ENCODE measurements at regions not wholly inside any gene's neighbourhood (a gene's known extent, or its start where the extent isn't known, plus 50 kb on each side); places are given as distances from the start of the nearest gene placed in this dataset.

- Histone ChIP-seq H2AFZ (ENCODE audit: low read length) (no peak overlapping the region), H3K27ac (ENCODE audit: extremely low read length, insufficient read depth, low read length) (no peak overlapping the region), H3K27me3 (ENCODE audit: control insufficient read depth in 1 of 2, insufficient read depth in 2 of 2, low read length in 2 of 2) (no peaks in the 10 kb centered on the region), H3K36me3 (replicated peaks in 1 of 2; ENCODE audit: control insufficient read depth in 1 of 2, insufficient read depth in 2 of 2, low read length in 2 of 2) (no peaks in the 10 kb centered on the region), H3K4me1 (ENCODE audit: insufficient read depth, low read length) (no peaks in the 10 kb centered on the region), H3K4me3 (replicated peaks in 1 of 3; ENCODE audit: insufficient read depth in 1 of 3, low read depth in 2 of 3, low read length in 3 of 3) (no peak overlapping the region), H3K9ac (ENCODE audit: insufficient read depth, low read depth, low read length) (no peak overlapping the region), H3K79me2 (ENCODE audit: insufficient read depth, low read length) (no peaks in the 10 kb centered on the region), H4K20me1 (ENCODE audit: insufficient read depth, low read length) (no peaks in the 10 kb centered on the region), H3K4me2 (ENCODE audit: low read depth, low read length) (no peak overlapping the region), H3K9me3 (ENCODE audit: low read length) (no peaks in the 10 kb centered on the region)
- in situ Hi-C loops (cut with HindIII; ENCODE audit: extremely low pct_ligation_motif_present, low pct_unique_long_range_greater_than_20kb), result no loop called here
- BruUV-seq (replicated peaks), result no TSS peak
- ATAC-seq (no peak), FAIRE-seq (no peak), DNase-seq (ENCODE audit: low spot score) (no peak)
- intact Hi-C loops (cut with micrococcal nuclease; ENCODE audit: unreplicated experiment), result no loop called here
- ChIA-PET CTCF (ENCODE audit: low intra/inter-chr PET ratio, low total read pairs) (no interaction called here), POLR2A (no interaction called here)
- TF ChIP-seq HNF1B (CRISPR knock-in tag; IDR thresholded peaks at IDR 0.05) (no peak), ZNF382 (CRISPR knock-in tag; IDR thresholded peaks at IDR 0.05; ENCODE audit: borderline replicate concordance) (no peak), MTA1 (CRISPR knock-in tag; IDR thresholded peaks at IDR 0.05; ENCODE audit: borderline replicate concordance) (no peak)
- WGBS (ENCODE audit: low lambda C conversion rate), result 25% methylated on average over 4 of the region's 4 CpGs
Measured at GRCh38 chr18:29083545-29083944, 906.6 kb upstream of the CDH2 start.

DNA sequence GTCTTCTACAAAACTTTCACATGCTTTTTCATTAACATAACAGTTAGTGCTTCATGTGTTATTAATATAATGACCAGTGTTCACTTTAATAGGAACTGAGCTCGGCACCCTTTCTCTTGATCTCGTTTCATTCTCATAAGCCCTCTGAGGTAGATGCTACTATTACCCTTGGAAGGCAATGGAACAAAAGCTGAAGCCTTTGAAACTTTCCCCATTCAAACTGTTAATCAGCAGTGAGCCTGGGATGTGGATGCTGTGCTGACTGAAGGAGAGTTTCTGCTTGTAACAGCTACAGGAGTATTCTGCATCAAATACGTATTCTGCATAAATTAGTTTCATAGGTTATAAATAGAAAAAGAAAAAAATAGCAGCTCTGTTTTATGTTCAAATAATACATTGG, 904.0 kb upstream of the CDH2 start:
- Histone ChIP-seq H3K4me3 (replicated peaks in 1 of 3; ENCODE audit: insufficient read depth in 1 of 3, low read depth in 2 of 3, low read length in 3 of 3) (no peak overlapping the region), H3K27me3 (ENCODE audit: control insufficient read depth in 1 of 2, insufficient read depth in 2 of 2, low read length in 2 of 2) (no peaks in the 10 kb centered on the region), H3K27ac (ENCODE audit: extremely low read length, insufficient read depth, low read length) (no peak overlapping the region), H2AFZ (ENCODE audit: low read length) (no peak overlapping the region), H3K9me3 (ENCODE audit: low read length) (no peaks in the 10 kb centered on the region), H3K79me2 (ENCODE audit: insufficient read depth, low read length) (no peaks in the 10 kb centered on the region), H3K4me2 (ENCODE audit: low read depth, low read length) (no peak overlapping the region), H3K36me3 (replicated peaks in 1 of 2; ENCODE audit: control insufficient read depth in 1 of 2, insufficient read depth in 2 of 2, low read length in 2 of 2) (no peaks in the 10 kb centered on the region), H3K4me1 (ENCODE audit: insufficient read depth, low read length) (no peaks in the 10 kb centered on the region), H4K20me1 (ENCODE audit: insufficient read depth, low read length) (no peaks in the 10 kb centered on the region), H3K9ac (ENCODE audit: insufficient read depth, low read depth, low read length) (no peak overlapping the region)
- no peak for ATAC-seq
- BruUV-seq (replicated peaks), result no TSS peak
- no peak for DNase-seq (ENCODE audit: low spot score)
- 0% methylated on average over 3 of the region's 3 CpGs for WGBS (ENCODE audit: low lambda C conversion rate)
- in situ Hi-C loops (cut with HindIII; ENCODE audit: extremely low pct_ligation_motif_present, low pct_unique_long_range_greater_than_20kb) (no loop called here), intact Hi-C loops (cut with micrococcal nuclease; ENCODE audit: unreplicated experiment) (no loop called here)
- POLR2A ChIA-PET, result no interaction called here
- CTCF ChIA-PET (ENCODE audit: low intra/inter-chr PET ratio, low total read pairs), result no interaction called here
- TF ChIP-seq SMARCC2 (IDR thresholded peaks at IDR 0.05), result no peak
- TF ChIP-seq ZFP82 (CRISPR knock-in tag; IDR thresholded peaks at IDR 0.05; ENCODE audit: borderline replicate concordance), result no peak
- TF ChIP-seq KMT2B (CRISPR knock-in tag; IDR thresholded peaks at IDR 0.05), result no peak
- TF ChIP-seq, protein P1, sequence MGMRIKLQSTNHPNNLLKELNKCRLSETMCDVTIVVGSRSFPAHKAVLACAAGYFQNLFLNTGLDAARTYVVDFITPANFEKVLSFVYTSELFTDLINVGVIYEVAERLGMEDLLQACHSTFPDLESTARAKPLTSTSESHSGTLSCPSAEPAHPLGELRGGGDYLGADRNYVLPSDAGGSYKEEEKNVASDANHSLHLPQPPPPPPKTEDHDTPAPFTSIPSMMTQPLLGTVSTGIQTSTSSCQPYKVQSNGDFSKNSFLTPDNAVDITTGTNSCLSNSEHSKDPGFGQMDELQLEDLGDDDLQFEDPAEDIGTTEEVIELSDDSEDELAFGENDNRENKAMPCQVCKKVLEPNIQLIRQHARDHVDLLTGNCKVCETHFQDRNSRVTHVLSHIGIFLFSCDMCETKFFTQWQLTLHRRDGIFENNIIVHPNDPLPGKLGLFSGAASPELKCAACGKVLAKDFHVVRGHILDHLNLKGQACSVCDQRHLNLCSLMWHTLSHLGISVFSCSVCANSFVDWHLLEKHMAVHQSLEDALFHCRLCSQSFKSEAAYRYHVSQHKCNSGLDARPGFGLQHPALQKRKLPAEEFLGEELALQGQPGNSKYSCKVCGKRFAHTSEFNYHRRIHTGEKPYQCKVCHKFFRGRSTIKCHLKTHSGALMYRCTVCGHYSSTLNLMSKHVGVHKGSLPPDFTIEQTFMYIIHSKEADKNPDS (CRISPR knock-in tag; IDR thresholded peaks at IDR 0.05), result no peak
- no peak for TF ChIP-seq ZBTB38 (CRISPR knock-in tag; IDR thresholded peaks at IDR 0.05)
- no peak for TF ChIP-seq WIZ (CRISPR knock-in tag; IDR thresholded peaks at IDR 0.05)
- no peak for TF ChIP-seq KDM6A (CRISPR knock-in tag; IDR thresholded peaks at IDR 0.05; ENCODE audit: low read depth)
- no peak for TF ChIP-seq ZNF256 (CRISPR knock-in tag; conservative IDR thresholded peaks at IDR 0.05)
- TF ChIP-seq CCDC6 (CRISPR knock-in tag; IDR thresholded peaks at IDR 0.05), result no peak
- TF ChIP-seq NCOR1 (IDR thresholded peaks at IDR 0.05; ENCODE audit: borderline replicate concordance, low read length), result no peak
- no peak for TF ChIP-seq ZGPAT (CRISPR knock-in tag; IDR thresholded peaks at IDR 0.05)
- FAIRE-seq, result no peak
